Stimulated activated CD4-positive, alpha-beta T cell treated with anti-CD3 and anti-CD28 coated beads, Interleukin-12 subunit alpha, Interleukin-12 subunit beta, amount 100 ng/mL, for 4 hours (primary cell): ENCODE measurements at regions not wholly inside any gene's neighbourhood (a gene's known extent, or its start where the extent isn't known, plus 50 kb on each side); places are given as distances from the start of the nearest gene placed in this dataset.
"Not testable (repeated sequence)": the region's sequence is repeated elsewhere in the genome, so short reads cannot be mapped to it uniquely, and the experiment has no call there.

Experiments
- DNase-seq: peaks from one replicate; pipeline ENCODE4 v3.0.0-alpha.2; 2020

DNA sequence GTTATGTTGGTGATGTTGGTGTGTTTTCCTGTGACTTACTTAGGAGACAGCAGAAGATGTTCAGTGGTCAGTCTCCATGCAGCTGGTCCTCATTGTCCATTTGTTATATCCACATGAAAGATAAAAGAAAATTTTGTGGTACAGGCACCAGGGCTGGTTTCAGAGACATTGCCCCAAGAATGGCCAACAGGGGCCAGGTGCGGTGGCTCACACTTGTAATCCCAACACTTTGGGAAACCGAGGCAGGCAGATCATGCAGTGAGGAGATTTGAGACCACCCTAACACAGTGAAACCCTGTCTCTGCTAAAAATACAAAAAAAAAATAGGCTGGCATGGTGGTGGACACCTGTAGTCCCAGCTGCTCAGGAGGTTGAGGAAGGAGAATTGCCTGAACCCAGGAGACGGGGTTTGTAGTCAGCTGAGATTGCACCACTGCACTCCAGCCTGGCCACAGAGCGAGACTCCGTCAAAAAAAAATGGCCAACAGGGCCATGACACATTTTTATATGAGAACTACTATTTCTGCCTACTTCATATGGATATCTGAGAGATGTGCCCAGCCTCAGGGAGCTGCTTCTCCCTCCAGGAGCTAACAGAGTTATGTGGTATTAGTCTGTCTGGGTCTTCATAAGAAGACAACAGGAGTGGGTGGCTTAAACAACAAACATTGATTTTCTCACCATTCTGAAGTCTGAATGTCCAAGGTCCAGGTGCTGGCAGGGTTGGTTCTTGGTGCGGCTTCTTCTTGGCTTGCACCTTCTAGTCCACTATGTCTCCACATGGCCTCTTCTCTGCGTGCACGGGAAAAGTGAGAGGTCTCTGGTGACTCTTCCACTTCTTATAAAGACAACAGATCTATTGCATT lies 821.7 kb downstream of the TMEM121 start:
- no peak for DNase-seq

DNA sequence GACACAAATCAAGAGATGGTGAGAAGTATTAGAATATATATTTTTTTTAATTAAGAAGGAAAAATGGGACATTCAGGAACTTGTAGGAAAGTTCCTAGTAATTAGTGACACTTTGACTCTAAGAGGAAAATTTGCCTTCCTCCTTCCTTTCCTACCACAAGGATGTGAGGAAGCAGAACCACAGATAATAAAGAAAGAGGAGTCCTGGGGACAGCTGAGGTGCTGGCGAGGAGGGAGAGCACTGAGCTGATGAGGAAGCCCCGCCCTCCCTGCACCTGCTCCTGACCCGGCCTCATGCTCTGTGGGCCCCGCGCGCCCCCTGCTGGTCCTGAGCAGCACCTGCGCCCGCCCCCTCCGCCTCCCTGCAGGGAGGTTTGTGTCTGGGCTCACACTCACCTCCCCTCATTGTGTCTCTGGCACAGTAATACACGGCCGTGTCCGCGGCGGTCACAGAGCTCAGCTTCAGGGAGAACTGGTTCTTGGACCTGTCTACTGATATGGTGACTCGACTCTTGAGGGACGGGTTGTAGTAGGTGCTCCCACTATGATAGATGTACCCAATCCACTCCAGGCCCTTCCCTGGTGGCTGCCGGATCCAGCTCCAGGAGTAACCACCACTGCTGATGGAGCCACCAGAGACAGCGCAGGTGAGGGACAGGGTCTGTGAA lies 822.6 kb downstream of the TMEM121 start:
- peak; percentile 65 for DNase-seq

- DNase-seq = not testable (repeated sequence)
These were observed 823.5 kb downstream of the TMEM121 start for GRCh38 chr14:106349678-106350457.

- DNase-seq = not testable (repeated sequence)
These were observed 828.8 kb downstream of the TMEM121 start for GRCh38 chr14:106355007-106355791.

DNA sequence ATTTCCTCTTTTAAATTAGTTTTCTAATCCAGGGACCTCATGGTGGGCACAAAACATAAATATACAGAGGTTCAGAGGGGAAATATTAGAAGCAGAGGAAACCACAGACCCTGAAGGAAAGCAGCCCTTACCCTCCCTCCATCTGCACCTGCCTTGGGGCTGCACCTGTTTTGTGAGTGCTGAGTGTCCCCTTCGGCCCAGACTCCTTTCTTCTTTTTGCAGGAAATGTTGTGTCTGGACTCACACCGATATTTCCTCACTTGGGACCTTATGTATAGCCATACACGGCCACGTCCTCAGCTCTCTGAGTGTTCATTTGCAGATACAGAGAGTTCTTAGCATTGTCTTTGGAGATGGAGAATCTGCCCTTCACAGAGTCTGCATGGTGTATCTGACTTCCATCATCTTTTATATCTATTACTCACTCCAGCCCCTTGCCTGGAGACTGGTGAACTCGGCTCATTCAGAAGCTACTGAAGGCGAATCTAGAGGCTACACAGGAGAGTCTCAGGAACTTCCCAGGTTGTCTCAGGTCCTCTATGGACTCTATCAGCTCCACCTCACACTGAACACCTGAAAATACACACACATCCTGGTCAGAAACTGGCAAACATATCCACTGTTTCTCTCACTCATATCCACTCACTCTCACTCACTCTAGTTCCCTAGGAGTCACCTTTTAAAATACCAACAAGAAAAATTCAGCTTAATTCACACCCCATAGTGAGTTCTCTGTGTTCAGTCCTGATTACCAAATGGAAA lies 829.7 kb downstream of the TMEM121 start:
- not testable (repeated sequence) for DNase-seq

- DNase-seq = not testable (repeated sequence)
These were observed 830.2 kb downstream of the TMEM121 start for GRCh38 chr14:106356643-106356930.

- not testable (repeated sequence) for DNase-seq
These were observed 832.9 kb downstream of the TMEM121 start for GRCh38 chr14:106359157-106359887.

- not testable (repeated sequence) for DNase-seq
These were observed 839.0 kb downstream of the TMEM121 start for GRCh38 chr14:106365371-106365770.

DNA sequence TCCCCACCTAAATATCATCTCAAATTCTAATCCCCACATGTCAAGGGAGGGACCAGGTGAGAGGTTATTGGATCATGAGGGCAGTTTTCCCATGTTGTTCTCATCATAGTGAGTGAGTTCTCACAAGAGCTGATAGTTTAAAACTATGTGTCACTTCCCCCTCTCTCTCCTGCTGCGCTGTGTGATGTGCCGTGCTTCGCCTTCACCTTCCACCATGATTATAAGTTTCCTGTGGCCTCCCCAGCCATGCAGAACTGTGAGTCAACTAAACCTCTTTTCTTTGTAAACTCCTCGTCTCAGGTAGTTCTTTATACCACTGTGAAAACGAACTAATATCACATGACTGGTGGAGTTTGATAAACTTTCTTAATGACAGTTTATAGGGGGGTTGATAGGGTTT lies 839.5 kb downstream of the TMEM121 start:
- not testable (repeated sequence) for DNase-seq

- not testable (repeated sequence) for DNase-seq
These were observed 840.6 kb downstream of the TMEM121 start for GRCh38 chr14:106366971-106367370.

DNA sequence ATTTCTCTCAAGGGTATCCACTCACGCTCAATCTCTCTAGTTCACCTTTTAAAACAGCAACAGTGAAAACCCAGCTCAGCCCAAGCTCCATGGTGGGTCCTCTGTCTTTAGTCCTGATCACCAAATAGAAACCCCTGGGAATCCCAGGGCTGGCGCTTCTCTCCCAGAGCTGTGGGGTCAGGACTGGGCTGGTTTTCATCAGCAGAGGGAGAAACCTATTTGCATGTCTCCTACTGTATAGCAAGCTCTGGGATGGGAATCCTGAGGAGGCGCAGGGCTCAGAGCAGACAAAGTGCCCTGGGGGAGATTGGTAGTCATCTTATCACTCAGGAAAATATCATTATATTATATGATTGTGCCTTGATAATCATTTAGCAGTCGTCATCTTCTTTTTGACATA lies 843.1 kb downstream of the TMEM121 start:
- DNase-seq = not testable (repeated sequence)

DNA sequence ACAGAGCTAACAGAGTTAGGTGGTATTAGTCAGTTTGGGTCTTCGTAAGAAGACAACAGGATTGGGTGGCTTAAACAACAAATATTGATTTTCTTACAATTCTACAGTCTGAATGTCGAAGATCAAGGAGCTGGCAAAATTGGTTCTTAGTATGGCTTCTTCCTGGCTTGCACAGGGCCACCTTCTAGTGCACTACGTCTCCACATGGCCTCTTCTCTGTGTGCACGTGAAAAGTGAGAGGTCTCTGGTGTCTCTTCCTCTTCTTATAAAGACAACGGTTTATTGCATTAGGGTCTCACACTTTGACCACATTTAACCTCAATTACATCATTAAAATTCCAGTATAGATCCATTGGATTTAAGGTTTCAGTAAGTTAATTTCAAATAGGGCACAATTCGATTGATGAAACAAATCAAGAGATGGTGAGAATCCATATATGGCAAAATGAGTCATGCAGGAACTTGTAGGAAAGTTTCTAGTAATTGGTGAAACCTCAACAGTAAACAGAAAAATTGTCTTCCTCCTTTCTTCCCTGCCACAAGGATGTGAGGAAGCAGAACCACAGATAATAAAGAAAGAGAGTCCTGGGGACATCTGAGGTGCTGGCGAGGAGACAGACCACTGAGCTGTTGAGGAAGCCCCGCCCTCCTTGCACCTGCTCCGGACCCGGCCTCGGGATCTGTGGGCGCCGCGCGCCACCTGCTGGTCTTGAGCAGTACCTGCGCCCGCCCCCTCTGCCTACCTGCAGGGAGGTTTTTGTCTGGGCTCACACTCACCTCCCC lies 846.7 kb downstream of the TMEM121 start:
- peak; percentile 76 for DNase-seq

DNA sequence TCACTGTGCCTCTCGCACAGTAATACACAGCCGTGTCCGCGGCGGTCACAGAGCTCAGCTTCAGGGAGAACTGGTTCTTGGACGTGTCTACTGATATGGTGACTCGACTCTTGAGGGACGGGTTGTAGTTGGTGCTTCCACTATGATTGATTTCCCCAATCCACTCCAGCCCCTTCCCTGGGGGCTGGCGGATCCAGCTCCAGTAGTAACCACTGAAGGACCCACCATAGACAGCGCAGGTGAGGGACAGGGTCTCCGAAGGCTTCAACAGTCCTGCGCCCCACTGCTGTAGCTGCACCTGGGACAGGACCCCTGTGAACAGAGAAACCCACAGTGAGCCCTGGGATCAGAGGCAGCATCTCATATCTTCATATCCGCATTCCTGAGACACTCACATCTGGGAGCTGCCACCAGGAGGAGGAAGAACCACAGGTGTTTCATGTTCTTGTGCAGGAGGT lies 847.3 kb downstream of the TMEM121 start:
- not testable (repeated sequence) for DNase-seq

- DNase-seq = no peak
These were observed 851.0 kb downstream of the TMEM121 start for GRCh38 chr14:106377432-106377831.

DNA sequence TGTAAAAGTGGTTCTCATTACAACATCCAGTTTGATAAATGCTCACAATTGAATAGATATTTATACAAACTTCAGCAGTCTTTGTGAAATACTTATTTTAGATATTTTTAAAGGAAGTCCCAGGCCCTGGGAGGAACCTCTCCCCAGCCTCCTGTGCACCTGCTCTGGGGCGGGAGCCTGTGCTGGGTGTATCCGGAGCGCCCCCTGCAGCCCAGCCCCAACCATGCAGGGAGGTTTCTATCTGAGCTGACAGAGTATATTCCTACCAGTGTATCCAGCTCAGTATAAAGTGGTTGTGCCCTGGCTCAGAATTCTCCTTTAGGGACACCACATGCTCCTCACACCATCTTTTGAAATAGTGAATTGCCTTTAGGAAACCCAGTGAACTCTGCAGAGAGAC lies 851.8 kb downstream of the TMEM121 start:
- DNase-seq = peak; percentile 26

DNA sequence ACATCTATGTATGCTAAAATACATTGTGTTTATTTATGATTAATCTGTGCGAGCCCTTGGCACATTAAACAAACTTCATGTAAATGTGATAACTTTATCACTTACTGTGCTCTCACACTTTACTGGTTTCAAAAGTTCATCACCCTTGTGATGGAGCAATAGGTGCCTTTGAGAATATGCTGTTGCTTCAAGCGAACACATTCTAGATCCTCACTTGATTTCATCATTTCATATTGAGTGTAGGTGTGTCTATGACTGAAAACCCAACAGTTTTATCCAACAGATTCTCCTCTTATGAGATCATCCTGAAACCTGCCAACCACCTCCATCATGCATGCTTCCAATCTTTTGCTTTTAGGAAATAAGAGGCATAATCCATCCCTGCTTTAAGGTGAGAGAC lies 854.4 kb downstream of the TMEM121 start:
- DNase-seq = no peak

- not testable (repeated sequence) for DNase-seq
These were observed 862.8 kb downstream of the TMEM121 start for GRCh38 chr14:106389186-106389585.

- no peak for DNase-seq
These were observed 864.0 kb downstream of the TMEM121 start for GRCh38 chr14:106390401-106390800.

DNA sequence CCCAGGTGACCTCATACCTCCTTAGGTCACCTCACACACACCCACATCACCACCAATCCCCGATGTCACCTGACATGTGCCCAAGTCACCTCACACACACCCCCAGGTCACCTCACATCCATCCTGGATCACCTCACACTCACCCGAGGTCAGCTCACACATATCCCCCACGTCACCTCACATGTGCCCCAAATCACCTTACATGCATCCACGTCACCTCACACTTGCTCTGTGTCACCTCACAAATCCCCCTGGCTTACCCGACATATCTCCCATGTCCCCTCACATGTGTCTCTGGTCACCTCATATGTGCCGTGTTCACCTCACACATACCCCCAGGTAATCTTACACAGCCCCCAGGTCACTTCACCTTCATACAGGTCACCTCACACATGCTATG lies 864.6 kb downstream of the TMEM121 start:
- no peak for DNase-seq

GRCh38 chr14:106393742-106394141 lies 867.4 kb downstream of the TMEM121 start:
- DNase-seq = no peak
